GM19240 (cell line): ENCODE measurements at regions not wholly inside any gene's neighbourhood (a gene's known extent, or its start where the extent isn't known, plus 50 kb on each side); places are given as distances from the start of the nearest gene placed in this dataset.
"Not testable (repeated sequence)": the region's sequence is repeated elsewhere in the genome, so short reads cannot be mapped to it uniquely, and the experiment has no call there.

Experiments used
- DNase-seq: peaks from one replicate; pipeline ENCODE4 v3.0.0; 2011; ENCODE audit warnings: low spot score; ENCODE audit not compliant: insufficient read length

- DNase-seq, result no peak
These were observed 132.9 kb downstream of the LIG4 start for GRCh38 chr13:108082481-108082880.

- DNase-seq, result no peak
These were observed 138.1 kb downstream of the LIG4 start for GRCh38 chr13:108077284-108077683.

- not testable (repeated sequence) for DNase-seq
These were observed 140.9 kb downstream of the LIG4 start for GRCh38 chr13:108074429-108074828.

GRCh38 chr13:108070925-108071324, 144.4 kb downstream of the LIG4 start:
- no peak for DNase-seq

- DNase-seq, result no peak
These were observed 144.8 kb downstream of the LIG4 start for GRCh38 chr13:108070491-108070890.

- DNase-seq, result no peak
These were observed 145.7 kb downstream of the LIG4 start for GRCh38 chr13:108069521-108070210.

- not testable (repeated sequence) for DNase-seq
These were observed 151.0 kb downstream of the LIG4 start for GRCh38 chr13:108064372-108064771.

GRCh38 chr13:108060111-108060510, 155.2 kb downstream of the LIG4 start:
- no peak for DNase-seq

GRCh38 chr13:108056278-108056677, 159.1 kb downstream of the LIG4 start:
- DNase-seq, result no peak

GRCh38 chr13:108049211-108049610, 166.1 kb downstream of the LIG4 start:
- no peak for DNase-seq

- DNase-seq, result no peak
These were observed 170.4 kb downstream of the LIG4 start for GRCh38 chr13:108044954-108045353.

GRCh38 chr13:108042866-108043265, 172.5 kb downstream of the LIG4 start:
- DNase-seq, result not testable (repeated sequence)

- no peak for DNase-seq
These were observed 178.0 kb downstream of the LIG4 start for GRCh38 chr13:108037348-108037747.

- no peak for DNase-seq
These were observed 178.9 kb downstream of the LIG4 start for GRCh38 chr13:108036411-108036932.

GRCh38 chr13:108034909-108035410, 180.4 kb downstream of the LIG4 start:
- DNase-seq, result no peak

GRCh38 chr13:108033800-108034707, 181.3 kb downstream of the LIG4 start:
- DNase-seq, result no peak

- DNase-seq, result no peak
These were observed 183.5 kb downstream of the LIG4 start for GRCh38 chr13:108031865-108032264.

GRCh38 chr13:108030769-108031168, 184.6 kb downstream of the LIG4 start:
- no peak for DNase-seq

- DNase-seq, result no peak
These were observed 188.5 kb downstream of the LIG4 start for GRCh38 chr13:108026680-108027410.

GRCh38 chr13:108020027-108020426, 195.3 kb downstream of the LIG4 start:
- DNase-seq, result no peak

GRCh38 chr13:108018371-108018870, 196.9 kb downstream of the LIG4 start:
- DNase-seq, result no peak
